GM23338 (cell line): ENCODE measurements at regions not wholly inside any gene's neighbourhood (a gene's known extent, or its start where the extent isn't known, plus 50 kb on each side); places are given as distances from the start of the nearest gene placed in this dataset.

Source experiments
- ATAC-seq: fragments of 200-7000 bp; cut with Tn5 transposase; 3 replicates; pipeline ENCODE4 v1.9.1; 2020
- DNase-seq: peaks from one replicate; pipeline ENCODE4 v3.0.0-alpha.2; 2015; ENCODE audit warnings: low spot score
- H2AFZ ChIP-seq: fragments of 200-600 bp; sonication (generic); 2 replicates; pipeline ENCODE4 v1.8.0; 2016; ENCODE audit warnings: antibody characterized with exemption, mild to moderate bottlenecking, moderate library complexity
- H3F3A ChIP-seq: fragments of 200-600 bp; sonication (generic); replicated peaks from 2 replicates; pipeline ENCODE4 v1.8.0; 2017; ENCODE audit warnings: antibody characterized with exemption, mixed run types, low read depth
- H3K27ac ChIP-seq: fragments of 200-600 bp; sonication (generic); 2 replicates; pipeline ENCODE4 v1.6.1; 2016; ENCODE audit warnings: low read depth
- H3K27me3 ChIP-seq: fragments of 200-600 bp; sonication (generic); 2 replicates; pipeline ENCODE4 v1.8.0; 2016; ENCODE audit warnings: mild to moderate bottlenecking, mixed run types, moderate library complexity; ENCODE audit not compliant: insufficient read depth
- H3K36me3 ChIP-seq: fragments of 200-600 bp; sonication (generic); 2 replicates; pipeline ENCODE4 v1.8.0; 2016; ENCODE audit warnings: mild to moderate bottlenecking; ENCODE audit not compliant: insufficient read depth
- H3K4me1 ChIP-seq: fragments of 200-600 bp; sonication (generic); 2 replicates; pipeline ENCODE4 v1.8.0; 2016; ENCODE audit warnings: mild to moderate bottlenecking, moderate library complexity; ENCODE audit not compliant: insufficient read depth
- H3K4me2 ChIP-seq: fragments of 200-600 bp; sonication (generic); 2 replicates; pipeline ENCODE4 v1.7.1; 2017; ENCODE audit warnings: mixed run types
- H3K4me3 ChIP-seq: fragments of 200-600 bp; sonication (generic); 2 replicates; pipeline ENCODE4 v1.6.1; 2016; ENCODE audit warnings: mixed run types
- H3K79me2 ChIP-seq: fragments of 200-600 bp; sonication (generic); replicated peaks from 2 replicates; pipeline ENCODE4 v1.8.0; 2017; ENCODE audit warnings: mild to moderate bottlenecking; ENCODE audit not compliant: insufficient read depth
- H3K9me2 ChIP-seq: fragments of 200-600 bp; sonication (generic); 2 replicates; pipeline ENCODE4 v1.8.0; 2017; ENCODE audit not compliant: insufficient read depth
- H4K20me1 ChIP-seq: fragments of 200-600 bp; sonication (generic); replicated peaks from 2 replicates; pipeline ENCODE4 v1.8.0; 2017; ENCODE audit warnings: mild to moderate bottlenecking; ENCODE audit not compliant: insufficient read depth
- H3K27ac Mint-ChIP-seq: 2 replicates; pipeline ENCODE4 v1.8.0; 2020; ENCODE audit warnings: inconsistent platforms, mild to moderate bottlenecking, moderate library complexity, mixed read lengths
- H3K27me3 Mint-ChIP-seq: 3 replicates; pipeline ENCODE4 v1.8.0; 2022; ENCODE audit warnings: low read depth, mild to moderate bottlenecking, moderate library complexity, mixed read lengths, inconsistent platforms; ENCODE audit not compliant: insufficient read depth, poor library complexity
- H3K36me3 Mint-ChIP-seq: 3 replicates; pipeline ENCODE4 v1.8.0; 2021; ENCODE audit warnings: low read depth, mild to moderate bottlenecking, inconsistent platforms, moderate library complexity, mixed read lengths
- H3K4me1 Mint-ChIP-seq: 3 replicates; pipeline ENCODE4 v1.8.0; 2020; ENCODE audit warnings: mild to moderate bottlenecking, inconsistent platforms, mixed read lengths
- H3K4me3 Mint-ChIP-seq: 3 replicates; pipeline ENCODE4 v1.8.0; 2021; ENCODE audit warnings: moderate library complexity, mild to moderate bottlenecking, inconsistent platforms, mixed read lengths
- H3K9me3 Mint-ChIP-seq: 3 replicates; pipeline ENCODE4 v1.8.0; 2020; ENCODE audit warnings: moderate library complexity, mild to moderate bottlenecking, inconsistent platforms, mixed read lengths
- CREB1 ChIP-seq: fragments of 250-450 bp; sonication (Bioruptor Pico); IDR thresholded peaks from 2 replicates; pipeline ENCODE4 v1.5.0; 2020; ENCODE audit warnings: low read depth, mild to moderate bottlenecking, moderate library complexity
- EZH2 ChIP-seq: fragments of 200-600 bp; sonication (generic); IDR thresholded peaks from one replicate; pipeline ENCODE4 v1.8.0; 2017; ENCODE audit warnings: antibody characterized with exemption, mild to moderate bottlenecking, low read depth; ENCODE audit not compliant: unreplicated experiment
- NANOG ChIP-seq: IDR thresholded peaks from 2 replicates; pipeline ENCODE4 v1.6.1; 2016; ENCODE audit warnings: antibody characterized with exemption, borderline replicate concordance
- POLR2AphosphoS5 ChIP-seq: IDR thresholded peaks from 2 replicates; pipeline ENCODE4 v1.6.1; 2016; ENCODE audit warnings: antibody characterized with exemption, low read depth
- STAT1 ChIP-seq: IDR thresholded peaks from one replicate; pipeline ENCODE4 v1.6.1; 2016; ENCODE audit warnings: antibody characterized with exemption; ENCODE audit not compliant: unreplicated experiment
- ZNF114 ChIP-seq: fragments of 250-450 bp; sonication (Bioruptor Pico); IDR thresholded peaks from 2 replicates; pipeline ENCODE4 v1.5.0; 2020; ENCODE audit warnings: mild to moderate bottlenecking, moderate library complexity
- ZNF331 ChIP-seq: fragments of 250-450 bp; sonication (Bioruptor Pico); IDR thresholded peaks from 2 replicates; pipeline ENCODE4 v1.5.0; 2020; ENCODE audit warnings: low read depth, mild to moderate bottlenecking, moderate library complexity
- TF ChIP-seq, protein P1 (sequence below): IDR thresholded peaks from 2 replicates; pipeline ENCODE4 v1.6.1; 2016; ENCODE audit warnings: antibody characterized with exemption
- TF ChIP-seq, protein P2 (sequence below), 2 experiments: fragments of 200-600 bp in 1 of 2; sonication (generic) in 1 of 2; conservative IDR thresholded peaks; 2 replicates each; pipeline versions ENCODE4 v1.5.1 to v1.6.1; 2016 to 2017; ENCODE audit warnings: antibody characterized with exemption in 2 of 2, low read depth in 2 of 2, mild to moderate bottlenecking in 2 of 2, moderate library complexity in 1 of 2
- TF ChIP-seq, protein P3 (sequence below): IDR thresholded peaks from one replicate; pipeline ENCODE4 v1.6.1; 2018; ENCODE audit warnings: antibody characterized with exemption; ENCODE audit not compliant: unreplicated experiment

DNA sequence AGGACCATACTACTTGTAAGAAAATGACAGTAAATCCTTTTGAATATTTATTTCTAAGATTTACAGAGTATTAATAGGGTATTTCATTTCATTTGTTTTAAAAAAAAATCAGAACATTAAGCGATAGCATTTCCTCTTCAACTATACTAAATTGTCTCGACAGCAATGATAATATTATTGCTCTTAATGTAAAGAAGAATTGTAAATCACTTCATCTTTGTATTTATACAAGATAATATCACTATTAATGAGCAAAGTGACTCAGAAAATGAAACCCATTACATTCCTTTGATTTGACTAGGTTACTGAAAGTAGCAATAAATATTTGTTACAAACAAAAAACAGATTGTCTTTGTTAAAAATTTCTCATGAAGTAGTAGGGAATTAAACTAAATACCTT lies 131.1 kb upstream of the CNTN4 start (continued):
- TF ChIP-seq POLR2AphosphoS5 = no peak
- TF ChIP-seq STAT1 = no peak
- TF ChIP-seq NANOG = no peak
- TF ChIP-seq EZH2 = no peak
- no peak for TF ChIP-seq ZNF114

DNA sequence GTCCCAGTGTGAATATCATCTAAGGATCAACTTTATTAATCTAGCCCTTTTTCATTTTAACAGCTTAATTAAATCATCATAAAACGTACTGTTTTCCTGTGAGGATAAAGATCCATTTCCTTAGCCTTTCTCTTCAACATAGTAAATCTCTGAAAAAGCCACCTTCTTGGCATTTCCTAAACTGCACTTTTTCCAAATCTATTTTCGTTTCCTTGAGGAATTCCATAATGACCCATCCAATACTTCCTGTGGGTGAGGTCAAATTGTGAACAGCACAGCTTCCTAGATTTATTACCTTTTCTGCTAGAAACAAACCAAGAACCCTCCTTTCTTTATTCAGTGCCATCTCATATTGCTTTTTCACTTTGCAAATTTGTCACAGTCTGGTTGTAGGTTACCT lies 129.4 kb upstream of the CNTN4 start:
- H3K9me2 ChIP-seq = no peaks in the 10 kb centered on the region
- H3F3A ChIP-seq = no peaks in the 10 kb centered on the region
- no peaks in the 10 kb centered on the region for H3K79me2 ChIP-seq
- DNase-seq (no peak), ATAC-seq (no peak)
- TF ChIP-seq, protein P1, sequence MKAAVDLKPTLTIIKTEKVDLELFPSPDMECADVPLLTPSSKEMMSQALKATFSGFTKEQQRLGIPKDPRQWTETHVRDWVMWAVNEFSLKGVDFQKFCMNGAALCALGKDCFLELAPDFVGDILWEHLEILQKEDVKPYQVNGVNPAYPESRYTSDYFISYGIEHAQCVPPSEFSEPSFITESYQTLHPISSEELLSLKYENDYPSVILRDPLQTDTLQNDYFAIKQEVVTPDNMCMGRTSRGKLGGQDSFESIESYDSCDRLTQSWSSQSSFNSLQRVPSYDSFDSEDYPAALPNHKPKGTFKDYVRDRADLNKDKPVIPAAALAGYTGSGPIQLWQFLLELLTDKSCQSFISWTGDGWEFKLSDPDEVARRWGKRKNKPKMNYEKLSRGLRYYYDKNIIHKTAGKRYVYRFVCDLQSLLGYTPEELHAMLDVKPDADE = no peak
- TF ChIP-seq ZNF331 (CRISPR knock-in tag) (no peak), CREB1 (CRISPR knock-in tag) (no peak), NANOG (no peak), STAT1 (no peak)
- TF ChIP-seq, protein P2, sequence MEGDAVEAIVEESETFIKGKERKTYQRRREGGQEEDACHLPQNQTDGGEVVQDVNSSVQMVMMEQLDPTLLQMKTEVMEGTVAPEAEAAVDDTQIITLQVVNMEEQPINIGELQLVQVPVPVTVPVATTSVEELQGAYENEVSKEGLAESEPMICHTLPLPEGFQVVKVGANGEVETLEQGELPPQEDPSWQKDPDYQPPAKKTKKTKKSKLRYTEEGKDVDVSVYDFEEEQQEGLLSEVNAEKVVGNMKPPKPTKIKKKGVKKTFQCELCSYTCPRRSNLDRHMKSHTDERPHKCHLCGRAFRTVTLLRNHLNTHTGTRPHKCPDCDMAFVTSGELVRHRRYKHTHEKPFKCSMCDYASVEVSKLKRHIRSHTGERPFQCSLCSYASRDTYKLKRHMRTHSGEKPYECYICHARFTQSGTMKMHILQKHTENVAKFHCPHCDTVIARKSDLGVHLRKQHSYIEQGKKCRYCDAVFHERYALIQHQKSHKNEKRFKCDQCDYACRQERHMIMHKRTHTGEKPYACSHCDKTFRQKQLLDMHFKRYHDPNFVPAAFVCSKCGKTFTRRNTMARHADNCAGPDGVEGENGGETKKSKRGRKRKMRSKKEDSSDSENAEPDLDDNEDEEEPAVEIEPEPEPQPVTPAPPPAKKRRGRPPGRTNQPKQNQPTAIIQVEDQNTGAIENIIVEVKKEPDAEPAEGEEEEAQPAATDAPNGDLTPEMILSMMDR (conservative IDR thresholded peaks at IDR 0.05; ENCODE audit: low read depth in 2 of 2) = no peak
- TF ChIP-seq, protein P3, sequence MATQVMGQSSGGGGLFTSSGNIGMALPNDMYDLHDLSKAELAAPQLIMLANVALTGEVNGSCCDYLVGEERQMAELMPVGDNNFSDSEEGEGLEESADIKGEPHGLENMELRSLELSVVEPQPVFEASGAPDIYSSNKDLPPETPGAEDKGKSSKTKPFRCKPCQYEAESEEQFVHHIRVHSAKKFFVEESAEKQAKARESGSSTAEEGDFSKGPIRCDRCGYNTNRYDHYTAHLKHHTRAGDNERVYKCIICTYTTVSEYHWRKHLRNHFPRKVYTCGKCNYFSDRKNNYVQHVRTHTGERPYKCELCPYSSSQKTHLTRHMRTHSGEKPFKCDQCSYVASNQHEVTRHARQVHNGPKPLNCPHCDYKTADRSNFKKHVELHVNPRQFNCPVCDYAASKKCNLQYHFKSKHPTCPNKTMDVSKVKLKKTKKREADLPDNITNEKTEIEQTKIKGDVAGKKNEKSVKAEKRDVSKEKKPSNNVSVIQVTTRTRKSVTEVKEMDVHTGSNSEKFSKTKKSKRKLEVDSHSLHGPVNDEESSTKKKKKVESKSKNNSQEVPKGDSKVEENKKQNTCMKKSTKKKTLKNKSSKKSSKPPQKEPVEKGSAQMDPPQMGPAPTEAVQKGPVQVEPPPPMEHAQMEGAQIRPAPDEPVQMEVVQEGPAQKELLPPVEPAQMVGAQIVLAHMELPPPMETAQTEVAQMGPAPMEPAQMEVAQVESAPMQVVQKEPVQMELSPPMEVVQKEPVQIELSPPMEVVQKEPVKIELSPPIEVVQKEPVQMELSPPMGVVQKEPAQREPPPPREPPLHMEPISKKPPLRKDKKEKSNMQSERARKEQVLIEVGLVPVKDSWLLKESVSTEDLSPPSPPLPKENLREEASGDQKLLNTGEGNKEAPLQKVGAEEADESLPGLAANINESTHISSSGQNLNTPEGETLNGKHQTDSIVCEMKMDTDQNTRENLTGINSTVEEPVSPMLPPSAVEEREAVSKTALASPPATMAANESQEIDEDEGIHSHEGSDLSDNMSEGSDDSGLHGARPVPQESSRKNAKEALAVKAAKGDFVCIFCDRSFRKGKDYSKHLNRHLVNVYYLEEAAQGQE = no peak
- H2AFZ ChIP-seq = no peak overlapping the region
- Mint-ChIP-seq H3K36me3 (peaks cover 15% of the 10 kb centered on the region; the same call in 2 of the 3 replicates), H3K4me1 (no peaks in the 10 kb centered on the region), H3K27me3 (no peaks in the 10 kb centered on the region), H3K9me3 (peaks cover 95% of the 10 kb centered on the region), H3K27ac (no peak overlapping the region), H3K4me3 (no peak overlapping the region)
- H3K27me3 ChIP-seq = no peaks in the 10 kb centered on the region
- H3K36me3 ChIP-seq = no peaks in the 10 kb centered on the region
- H3K4me1 ChIP-seq = no peaks in the 10 kb centered on the region
- H4K20me1 ChIP-seq = no peaks in the 10 kb centered on the region
- no peak overlapping the region for H3K27ac ChIP-seq
- no peak overlapping the region for H3K4me3 ChIP-seq
- no peak overlapping the region for H3K4me2 ChIP-seq
